MCF 10A (cell line): ENCODE measurements at regions not wholly inside any gene's neighbourhood (a gene's known extent, or its start where the extent isn't known, plus 50 kb on each side); places are given as distances from the start of the nearest gene placed in this dataset.

Experiments used
- BruUV-seq: library from RNA; stranded (reverse); fragments of 400-500 nt; replicated peaks from 2 replicates; lab custom pipeline; 2021; lab: Mats Ljungman, UMichigan
- CTCF ChIA-PET: fragments of 300-600 bp; sonication (Branson Sonifier 250); formaldehyde crosslinking; extraction: SDS; loops from one replicate; lab custom pipeline; 2021; ENCODE audit warnings: antibody characterized with exemption, inconsistent platforms; lab: Yijun Ruan, JAX
- POLR2A ChIA-PET: fragments of 300-600, 350-650 bp; sonication (Branson Sonifier 250); formaldehyde crosslinking; extraction: SDS; loops from one replicate; lab custom pipeline; 2020; ENCODE audit warnings: antibody characterized with exemption, inconsistent platforms; lab: Yijun Ruan, JAX
- DNase-seq: peaks from one replicate; pipeline ENCODE4 v3.0.0-alpha.2; 2018; ENCODE audit not compliant: unreplicated experiment
- H3K27ac Mint-ChIP-seq: one replicate; pipeline ENCODE4 v1.8.0; 2022; ENCODE audit warnings: mild to moderate bottlenecking, low read depth, mixed read lengths; ENCODE audit not compliant: unreplicated experiment
- H3K27me3 Mint-ChIP-seq: one replicate; pipeline ENCODE4 v1.8.0; 2022; ENCODE audit warnings: mixed read lengths; ENCODE audit not compliant: insufficient read depth, unreplicated experiment
- H3K36me3 Mint-ChIP-seq: one replicate; pipeline ENCODE4 v1.8.0; 2022; ENCODE audit warnings: mild to moderate bottlenecking, moderate library complexity, mixed read lengths; ENCODE audit not compliant: insufficient read depth, unreplicated experiment
- H3K4me1 Mint-ChIP-seq: one replicate; pipeline ENCODE4 v1.8.0; 2022; ENCODE audit warnings: mixed read lengths; ENCODE audit not compliant: insufficient read depth, unreplicated experiment
- H3K4me3 Mint-ChIP-seq: one replicate; pipeline ENCODE4 v1.8.0; 2022; ENCODE audit warnings: mild to moderate bottlenecking, moderate library complexity, mixed read lengths; ENCODE audit not compliant: unreplicated experiment
- H3K9me3 Mint-ChIP-seq: one replicate; pipeline ENCODE4 v1.8.0; 2022; ENCODE audit warnings: mixed read lengths; ENCODE audit not compliant: unreplicated experiment
- CTCF ChIP-seq: fragments of 200-600 bp; IDR thresholded peaks from one replicate; pipeline ENCODE4 v1.8.0; 2022; ENCODE audit warnings: antibody characterized with exemption, mild to moderate bottlenecking; ENCODE audit not compliant: unreplicated experiment
- intact Hi-C: fragments of 100-400 bp; cut with micrococcal nuclease; formaldehyde crosslinking; loops from 2 replicates; pipeline ENCODE4 v1.14.1; 2022

- intact Hi-C loops: no loop called here
- H3K9me3 Mint-ChIP-seq: no peaks in the 10 kb centered on the region
- no peaks in the 10 kb centered on the region for H3K36me3 Mint-ChIP-seq
- H3K4me1 Mint-ChIP-seq: no peaks in the 10 kb centered on the region
- CTCF ChIA-PET: no interaction called here
- no peaks in the 10 kb centered on the region for H3K27me3 Mint-ChIP-seq
- H3K27ac Mint-ChIP-seq: no peak overlapping the region
- DNase-seq: no peak
- no TSS peak for BruUV-seq
- H3K4me3 Mint-ChIP-seq: no peak overlapping the region
- no peak for TF ChIP-seq CTCF
- POLR2A ChIA-PET: no interaction called here
Measured at GRCh38 chr5:18008940-18009339, 374.7 kb downstream of the TAF11L14 start.

DNA sequence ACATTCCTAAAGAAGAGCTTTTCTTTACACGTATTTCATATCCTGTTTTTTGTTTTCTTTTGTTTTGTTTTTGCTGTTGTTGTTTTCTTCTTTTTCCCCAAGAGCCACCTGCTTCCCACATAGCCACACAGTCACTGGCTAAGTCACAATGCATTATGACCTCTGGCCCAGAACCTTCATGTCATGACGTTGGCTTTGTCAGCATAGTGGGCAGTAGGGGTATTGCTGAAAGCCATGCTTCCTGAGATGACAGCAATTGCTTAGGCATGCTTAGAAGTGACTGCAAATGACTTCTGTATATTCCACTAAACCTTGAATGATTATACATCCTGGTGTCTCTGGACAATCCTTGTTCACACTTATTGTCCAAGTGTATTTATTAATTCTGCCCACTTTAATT is 375.8 kb downstream of the TAF11L14 start:
- no peak for TF ChIP-seq CTCF
- Mint-ChIP-seq H3K27me3 (no peaks in the 10 kb centered on the region), H3K27ac (no peak overlapping the region), H3K4me1 (no peaks in the 10 kb centered on the region), H3K36me3 (no peaks in the 10 kb centered on the region), H3K9me3 (no peaks in the 10 kb centered on the region), H3K4me3 (no peak overlapping the region)
- ChIA-PET CTCF (no interaction called here), POLR2A (no interaction called here)
- DNase-seq: no peak
- intact Hi-C loops: no loop called here
- BruUV-seq: no TSS peak

DNA sequence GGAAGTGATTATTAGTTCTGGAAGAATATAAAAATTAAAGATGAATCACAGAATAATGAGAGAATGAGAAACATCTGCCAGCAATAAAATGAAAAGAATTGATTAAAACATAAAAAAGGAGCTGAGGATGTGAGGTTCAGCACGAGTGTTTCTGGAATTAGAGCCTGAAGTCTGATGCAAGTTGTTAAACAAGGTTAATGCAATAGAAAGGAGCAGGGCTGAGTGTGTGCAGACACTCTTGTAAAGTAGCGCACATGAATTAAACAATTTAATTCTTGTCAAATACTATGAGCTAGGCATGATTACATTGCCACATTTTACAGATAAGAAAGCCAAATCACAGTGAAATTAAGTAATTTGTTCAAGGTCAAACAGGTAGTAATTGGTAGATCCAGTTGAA is 384.2 kb downstream of the TAF11L14 start:
- Mint-ChIP-seq H3K36me3 (no peaks in the 10 kb centered on the region), H3K9me3 (no peaks in the 10 kb centered on the region), H3K4me1 (no peaks in the 10 kb centered on the region), H3K27ac (no peak overlapping the region), H3K27me3 (no peaks in the 10 kb centered on the region), H3K4me3 (no peak overlapping the region)
- TF ChIP-seq CTCF: no peak
- no peak for DNase-seq
- CTCF ChIA-PET: no interaction called here
- BruUV-seq: no TSS peak
- intact Hi-C loops: no loop called here
- POLR2A ChIA-PET: interaction anchor here (0.7 kb wide), 1 partner anchor 120 kb away, joined by 3 read pairs; no protein-coding TSS in a partner anchor

- Mint-ChIP-seq H3K9me3 (no peaks in the 10 kb centered on the region), H3K4me1 (no peaks in the 10 kb centered on the region), H3K27me3 (no peaks in the 10 kb centered on the region), H3K4me3 (no peak overlapping the region), H3K27ac (no peak overlapping the region), H3K36me3 (no peaks in the 10 kb centered on the region)
- TF ChIP-seq CTCF: no peak
- CTCF ChIA-PET: no interaction called here
- intact Hi-C loops: no loop called here
- no TSS peak for BruUV-seq
- POLR2A ChIA-PET: no interaction called here
- no peak for DNase-seq
Measured at GRCh38 chr5:18023275-18023674, 389.0 kb downstream of the TAF11L14 start.
